ENCODE measurements at regions not wholly inside any gene's neighbourhood (a gene's known extent, or its start where the extent isn't known, plus 50 kb on each side); places are given as distances from the start of the nearest gene placed in this dataset.
"Not testable (repeated sequence)": the region's sequence is repeated elsewhere in the genome, so short reads cannot be mapped to it uniquely, and the experiment has no call there.

- TF ChIP-seq EZH2phosphoT487 (IDR thresholded peaks at IDR 0.05; ENCODE audit: unreplicated experiment), result no peak
- no peak for TF ChIP-seq POLR2AphosphoS5 (IDR thresholded peaks at IDR 0.05; ENCODE audit: low read depth)
- no peak for TF ChIP-seq ZNF114 (CRISPR knock-in tag; IDR thresholded peaks at IDR 0.05)
- no peak for TF ChIP-seq CREB1 (CRISPR knock-in tag; IDR thresholded peaks at IDR 0.05; ENCODE audit: low read depth)
Observed at GRCh38 chr2:239647052-239647819, 246.4 kb upstream of the HDAC4 start (continued).

DNA sequence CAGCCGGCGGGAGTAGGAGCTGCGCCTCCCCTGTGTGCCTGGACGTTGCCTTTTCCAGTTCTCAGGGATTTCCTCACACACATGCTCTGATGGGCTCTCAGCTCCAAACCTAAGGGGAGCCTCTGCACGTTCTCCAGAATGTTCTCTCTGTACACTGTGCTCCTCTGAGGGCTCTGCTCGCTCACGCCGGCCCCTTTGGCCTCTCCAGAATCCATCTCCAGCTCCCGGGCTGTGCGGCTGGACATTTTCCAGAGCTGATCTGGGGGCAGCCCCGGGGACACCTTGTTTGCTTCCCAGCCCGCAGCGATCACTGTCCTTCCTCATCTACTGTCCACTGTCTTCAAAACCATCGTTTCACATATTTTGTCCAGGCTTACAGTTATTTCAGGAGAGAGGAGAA lies 245.4 kb upstream of the HDAC4 start:
- no peaks in the 10 kb centered on the region for H3K4me1 ChIP-seq (ENCODE audit: insufficient read depth)
- no peaks in the 10 kb centered on the region for H3K36me3 ChIP-seq (ENCODE audit: insufficient read depth)
- ATAC-seq (no peak), DNase-seq (ENCODE audit: low spot score) (no peak)
- H3K27ac ChIP-seq (ENCODE audit: low read depth), result no peak overlapping the region
- H3K9me2 ChIP-seq (ENCODE audit: insufficient read depth), result no peaks in the 10 kb centered on the region
- no peaks in the 10 kb centered on the region for H4K20me1 ChIP-seq (replicated peaks; ENCODE audit: insufficient read depth)
- no peak for TF ChIP-seq JUNB (IDR thresholded peaks at IDR 0.05; ENCODE audit: unreplicated experiment)
- TF ChIP-seq EZH2 (IDR thresholded peaks at IDR 0.05; ENCODE audit: low read depth, unreplicated experiment), result no peak
- TF ChIP-seq ZNF331 (CRISPR knock-in tag; IDR thresholded peaks at IDR 0.05; ENCODE audit: low read depth), result no peak
- no peak for TF ChIP-seq STAT1 (IDR thresholded peaks at IDR 0.05; ENCODE audit: unreplicated experiment)
- TF ChIP-seq, protein P1, sequence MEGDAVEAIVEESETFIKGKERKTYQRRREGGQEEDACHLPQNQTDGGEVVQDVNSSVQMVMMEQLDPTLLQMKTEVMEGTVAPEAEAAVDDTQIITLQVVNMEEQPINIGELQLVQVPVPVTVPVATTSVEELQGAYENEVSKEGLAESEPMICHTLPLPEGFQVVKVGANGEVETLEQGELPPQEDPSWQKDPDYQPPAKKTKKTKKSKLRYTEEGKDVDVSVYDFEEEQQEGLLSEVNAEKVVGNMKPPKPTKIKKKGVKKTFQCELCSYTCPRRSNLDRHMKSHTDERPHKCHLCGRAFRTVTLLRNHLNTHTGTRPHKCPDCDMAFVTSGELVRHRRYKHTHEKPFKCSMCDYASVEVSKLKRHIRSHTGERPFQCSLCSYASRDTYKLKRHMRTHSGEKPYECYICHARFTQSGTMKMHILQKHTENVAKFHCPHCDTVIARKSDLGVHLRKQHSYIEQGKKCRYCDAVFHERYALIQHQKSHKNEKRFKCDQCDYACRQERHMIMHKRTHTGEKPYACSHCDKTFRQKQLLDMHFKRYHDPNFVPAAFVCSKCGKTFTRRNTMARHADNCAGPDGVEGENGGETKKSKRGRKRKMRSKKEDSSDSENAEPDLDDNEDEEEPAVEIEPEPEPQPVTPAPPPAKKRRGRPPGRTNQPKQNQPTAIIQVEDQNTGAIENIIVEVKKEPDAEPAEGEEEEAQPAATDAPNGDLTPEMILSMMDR (conservative IDR thresholded peaks at IDR 0.05; ENCODE audit: low read depth in 2 of 2), result no peak
- H3K36me3 Mint-ChIP-seq (ENCODE audit: low read depth), result peaks cover 2% of the 10 kb centered on the region; the same call in 2 of the 3 replicates
- H3K9me3 Mint-ChIP-seq, result peaks cover 16% of the 10 kb centered on the region
- H3K79me2 ChIP-seq (replicated peaks; ENCODE audit: insufficient read depth), result no peaks in the 10 kb centered on the region
- no peak overlapping the region for H3K4me3 Mint-ChIP-seq
- no peaks in the 10 kb centered on the region for H3K4me1 Mint-ChIP-seq
- H3K4me2 ChIP-seq, result no peak overlapping the region
- no peak overlapping the region for H3K27ac Mint-ChIP-seq
- H3K4me3 ChIP-seq, result no peak overlapping the region
- H3F3A ChIP-seq (replicated peaks; ENCODE audit: low read depth), result no peaks in the 10 kb centered on the region
- no peaks in the 10 kb centered on the region for H3K27me3 ChIP-seq (ENCODE audit: insufficient read depth)
- no peak overlapping the region for H2AFZ ChIP-seq
- no peaks in the 10 kb centered on the region for H3K27me3 Mint-ChIP-seq (ENCODE audit: insufficient read depth, low read depth, poor library complexity)

DNA sequence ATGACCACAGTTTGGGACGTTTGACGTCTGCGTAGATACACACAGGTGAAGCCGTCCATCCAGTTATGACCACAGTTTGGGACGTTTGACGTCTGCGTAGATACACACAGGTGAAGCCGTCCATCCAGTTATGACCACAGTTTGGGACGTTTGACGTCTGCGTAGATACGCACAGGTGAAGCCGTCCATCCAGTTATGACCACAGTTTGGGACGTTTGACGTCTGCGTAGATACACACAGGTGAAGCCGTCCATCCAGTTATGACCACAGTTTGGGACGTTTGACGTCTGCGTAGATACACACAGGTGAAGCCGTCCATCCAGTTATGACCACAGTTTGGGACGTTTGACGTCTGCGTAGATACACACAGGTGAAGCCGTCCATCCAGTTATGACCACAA lies 243.8 kb upstream of the HDAC4 start:
- H2AFZ ChIP-seq; H3K27ac ChIP-seq (ENCODE audit: low read depth); H3K4me3 Mint-ChIP-seq; H3K27me3 Mint-ChIP-seq (ENCODE audit: insufficient read depth, low read depth, poor library complexity); H3K9me2 ChIP-seq (ENCODE audit: insufficient read depth); H3K4me2 ChIP-seq; H3K36me3 Mint-ChIP-seq (ENCODE audit: low read depth); H3K27me3 ChIP-seq (ENCODE audit: insufficient read depth); H3K79me2 ChIP-seq (replicated peaks; ENCODE audit: insufficient read depth); H3K4me1 Mint-ChIP-seq; H3K4me3 ChIP-seq; H4K20me1 ChIP-seq (replicated peaks; ENCODE audit: insufficient read depth); DNase-seq (ENCODE audit: low spot score); H3K36me3 ChIP-seq (ENCODE audit: insufficient read depth); H3K4me1 ChIP-seq (ENCODE audit: insufficient read depth); H3K27ac Mint-ChIP-seq; H3F3A ChIP-seq (replicated peaks; ENCODE audit: low read depth); ATAC-seq: not testable (repeated sequence)
- H3K9me3 Mint-ChIP-seq, result peaks cover 13% of the 10 kb centered on the region
